ENCODE measurements at regions not wholly inside any gene's neighbourhood (a gene's known extent, or its start where the extent isn't known, plus 50 kb on each side); places are given as distances from the start of the nearest gene placed in this dataset.

DNA sequence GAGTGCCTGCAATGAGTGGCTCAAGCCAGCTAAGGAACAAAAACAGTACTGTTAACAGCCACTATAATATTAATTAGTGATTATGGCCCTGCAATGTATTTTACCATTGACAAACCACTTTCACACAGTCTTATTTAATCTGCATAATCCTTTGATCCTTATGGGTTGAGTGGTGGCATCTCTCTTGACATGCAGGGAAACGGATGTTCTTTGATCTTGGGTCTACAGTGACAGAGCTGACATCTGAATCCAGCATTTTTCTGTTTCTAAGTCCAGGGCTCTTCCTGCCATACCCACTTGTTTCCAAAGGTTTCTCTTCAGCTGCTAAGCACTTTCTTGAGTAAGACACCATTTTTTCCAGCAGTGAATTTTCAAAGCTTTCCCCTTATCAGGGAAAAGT is 277.7 kb upstream of the ROPN1 start:
- DNase-seq (ENCODE audit: insufficient read length, low spot score) = no peak
- FAIRE-seq = no peak

DNA sequence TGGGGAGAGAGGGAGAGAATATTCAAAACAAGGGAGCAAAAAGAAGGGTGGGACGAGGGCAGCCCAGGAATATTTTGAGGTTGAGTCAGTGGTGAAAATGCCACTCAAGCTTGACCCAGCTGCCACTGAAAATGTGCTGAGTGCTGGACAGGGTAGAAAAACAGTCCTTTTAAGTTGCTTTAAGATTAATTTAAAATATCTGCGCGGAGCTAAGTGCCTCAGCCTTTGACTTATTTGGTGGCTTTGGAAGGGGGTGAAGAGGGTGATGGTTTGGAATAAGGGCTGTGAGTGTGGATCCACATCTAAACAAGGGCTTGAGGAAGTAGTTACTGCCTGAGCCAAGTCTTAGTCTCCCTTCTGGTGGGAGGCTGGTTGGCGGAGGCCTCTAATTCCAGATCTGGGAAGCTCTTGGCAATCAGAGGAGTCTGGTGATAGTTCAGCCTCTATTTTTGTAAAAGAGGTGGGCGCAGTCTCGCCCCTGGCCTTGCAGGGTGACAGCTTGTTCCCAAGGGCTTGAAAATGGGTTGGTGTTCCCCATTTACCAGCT is 280.8 kb upstream of the ROPN1 start:
- FAIRE-seq (no peak), DNase-seq (ENCODE audit: insufficient read length, low spot score) (no peak)

DNA sequence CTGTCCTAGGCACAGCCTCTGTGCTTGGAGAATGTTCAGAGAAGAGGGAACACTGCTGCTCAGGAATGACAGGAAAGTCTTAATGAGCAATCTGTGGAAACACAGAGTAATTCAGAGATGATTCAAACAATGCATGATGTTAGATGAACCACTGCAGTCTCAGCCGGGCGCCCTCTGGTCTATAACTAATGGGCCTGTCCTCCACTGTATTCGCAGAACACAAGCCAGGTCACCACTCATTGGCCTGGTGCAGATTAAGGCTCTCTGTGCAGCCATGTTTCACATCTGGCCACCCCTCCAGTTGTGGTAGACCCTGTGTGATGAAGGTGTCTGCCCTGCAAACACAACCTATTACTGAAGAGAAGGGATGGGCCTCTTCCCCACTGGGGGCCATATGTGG is 281.7 kb upstream of the ROPN1 start:
- FAIRE-seq (no peak), DNase-seq (ENCODE audit: insufficient read length, low spot score) (no peak)

DNA sequence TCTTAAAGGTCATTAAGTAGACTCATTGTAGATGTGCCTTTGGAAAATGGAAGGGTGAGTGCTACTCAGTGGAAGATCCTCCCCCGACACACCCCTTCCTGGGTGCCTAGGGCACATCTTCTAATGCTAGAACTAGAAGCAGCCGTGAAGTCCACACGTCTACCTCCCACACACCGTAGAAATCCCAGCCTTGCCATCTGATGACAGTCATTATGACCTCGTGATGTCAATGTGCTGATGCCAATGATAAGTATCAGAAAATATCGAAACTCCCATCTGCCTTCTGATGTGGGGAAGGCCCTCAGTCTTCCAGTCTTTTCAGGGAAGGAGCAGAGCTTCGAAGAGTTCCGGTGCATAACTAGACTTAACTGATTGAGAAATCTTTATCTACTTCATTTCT is 282.1 kb upstream of the ROPN1 start:
- DNase-seq (ENCODE audit: insufficient read length, low spot score) (no peak), FAIRE-seq (no peak)

DNA sequence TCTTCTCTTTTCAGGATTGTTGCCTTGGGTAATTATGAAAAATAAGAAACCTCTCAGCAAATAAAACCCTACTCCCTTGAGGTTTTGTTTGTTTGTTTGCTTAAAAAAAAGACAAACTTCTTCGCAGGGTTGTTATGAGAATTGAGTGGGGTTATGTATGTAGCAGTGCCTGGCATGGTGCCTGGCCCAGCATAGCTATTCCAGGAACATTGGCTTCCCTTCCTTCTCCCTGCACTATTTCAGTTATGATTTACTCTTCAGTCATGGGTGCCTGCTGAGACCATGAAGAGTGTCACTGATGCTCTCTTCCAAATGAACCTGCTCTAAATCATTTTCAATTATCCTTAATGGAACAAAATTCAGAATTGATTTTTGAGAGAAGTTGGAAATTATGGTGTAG is 283.5 kb upstream of the ROPN1 start:
- no peak for DNase-seq (ENCODE audit: insufficient read length, low spot score)
- FAIRE-seq = no peak

DNA sequence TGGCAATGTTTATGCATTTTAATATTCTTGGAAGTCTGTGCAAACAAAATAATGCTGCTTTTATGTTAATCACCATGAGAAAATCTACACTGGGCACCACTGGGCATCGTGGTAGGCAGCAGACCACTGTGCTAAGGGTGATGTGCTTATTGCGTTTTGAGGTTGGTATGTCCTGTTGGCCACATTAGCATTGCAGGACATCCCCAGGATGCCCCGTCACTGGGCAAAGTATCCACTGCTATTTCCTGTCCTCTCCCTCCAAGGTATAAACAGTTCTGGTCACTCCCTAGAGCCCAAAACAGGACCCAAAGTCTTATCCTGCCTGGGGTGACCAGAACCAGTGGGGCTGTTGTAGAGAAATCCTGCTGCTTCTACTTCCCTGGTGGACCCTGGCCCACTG is 284.2 kb upstream of the ROPN1 start:
- no peak for DNase-seq (ENCODE audit: insufficient read length, low spot score)
- no peak for FAIRE-seq

DNA sequence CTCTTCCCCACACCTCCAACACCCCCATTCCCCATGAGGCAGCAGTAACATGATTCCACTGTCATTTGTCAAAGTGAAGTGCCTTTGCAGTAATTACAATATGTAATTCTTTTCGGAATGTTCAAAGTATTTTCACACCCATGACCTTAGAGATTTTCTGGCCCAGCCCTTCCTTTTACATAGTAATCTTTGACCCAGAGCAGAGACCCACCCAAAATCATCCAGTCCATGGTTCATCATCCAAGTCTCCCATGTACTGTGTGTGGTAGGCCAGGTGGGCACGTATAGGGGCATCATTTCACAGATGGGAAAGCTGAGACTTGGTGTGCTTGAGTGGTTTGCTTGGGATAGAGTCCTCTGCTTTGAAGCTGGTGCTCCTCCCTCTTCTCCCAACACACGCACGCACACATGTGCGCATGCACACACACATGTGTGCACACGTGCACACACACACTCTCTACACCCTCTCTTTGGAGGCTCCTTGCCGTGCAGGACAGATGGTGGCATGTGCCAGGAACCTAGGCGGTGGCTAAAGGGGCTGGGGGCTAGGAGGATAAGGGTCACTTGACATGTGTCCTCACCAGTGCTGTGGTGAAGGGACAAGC is 284.7 kb upstream of the ROPN1 start:
- DNase-seq (ENCODE audit: insufficient read length, low spot score) (no peak), FAIRE-seq (no peak)

DNA sequence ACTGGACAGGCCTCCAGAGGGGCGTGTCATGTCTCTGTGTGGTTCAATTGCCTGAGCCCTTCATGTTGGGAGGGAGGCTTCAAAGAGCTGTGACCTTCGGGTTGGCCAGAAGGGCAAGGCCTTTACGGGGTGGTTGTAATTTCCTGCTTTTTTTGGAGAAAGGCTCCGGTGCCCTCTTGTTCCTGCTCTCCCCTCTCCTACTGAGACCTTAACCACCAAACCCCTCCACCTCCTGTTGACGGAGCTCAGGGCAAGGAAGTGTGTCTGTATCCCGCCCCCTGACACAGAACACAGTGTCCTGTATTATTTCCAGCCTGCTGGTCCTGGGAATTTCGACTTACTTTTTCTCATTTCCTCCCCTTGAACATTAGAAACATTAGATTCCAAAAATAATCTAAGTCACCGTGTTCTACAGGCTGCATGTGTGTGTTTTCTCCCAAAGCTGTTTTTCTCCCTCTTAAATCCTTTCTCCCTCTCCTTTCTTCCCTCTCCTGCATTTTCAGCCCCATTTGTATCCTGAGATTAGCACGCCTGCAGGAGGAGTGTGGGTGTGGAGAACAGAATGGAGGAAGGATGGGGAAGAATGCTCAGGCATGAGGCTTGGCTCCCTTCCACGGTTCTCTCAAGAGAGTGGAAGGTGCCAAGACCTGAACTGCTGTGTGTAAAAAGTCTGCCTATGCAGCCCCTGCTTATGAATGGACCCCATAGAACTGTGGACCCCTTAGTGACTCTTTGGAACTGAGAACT is 285.4 kb upstream of the ROPN1 start:
- FAIRE-seq (no peak), DNase-seq (ENCODE audit: insufficient read length, low spot score) (no peak)

DNA sequence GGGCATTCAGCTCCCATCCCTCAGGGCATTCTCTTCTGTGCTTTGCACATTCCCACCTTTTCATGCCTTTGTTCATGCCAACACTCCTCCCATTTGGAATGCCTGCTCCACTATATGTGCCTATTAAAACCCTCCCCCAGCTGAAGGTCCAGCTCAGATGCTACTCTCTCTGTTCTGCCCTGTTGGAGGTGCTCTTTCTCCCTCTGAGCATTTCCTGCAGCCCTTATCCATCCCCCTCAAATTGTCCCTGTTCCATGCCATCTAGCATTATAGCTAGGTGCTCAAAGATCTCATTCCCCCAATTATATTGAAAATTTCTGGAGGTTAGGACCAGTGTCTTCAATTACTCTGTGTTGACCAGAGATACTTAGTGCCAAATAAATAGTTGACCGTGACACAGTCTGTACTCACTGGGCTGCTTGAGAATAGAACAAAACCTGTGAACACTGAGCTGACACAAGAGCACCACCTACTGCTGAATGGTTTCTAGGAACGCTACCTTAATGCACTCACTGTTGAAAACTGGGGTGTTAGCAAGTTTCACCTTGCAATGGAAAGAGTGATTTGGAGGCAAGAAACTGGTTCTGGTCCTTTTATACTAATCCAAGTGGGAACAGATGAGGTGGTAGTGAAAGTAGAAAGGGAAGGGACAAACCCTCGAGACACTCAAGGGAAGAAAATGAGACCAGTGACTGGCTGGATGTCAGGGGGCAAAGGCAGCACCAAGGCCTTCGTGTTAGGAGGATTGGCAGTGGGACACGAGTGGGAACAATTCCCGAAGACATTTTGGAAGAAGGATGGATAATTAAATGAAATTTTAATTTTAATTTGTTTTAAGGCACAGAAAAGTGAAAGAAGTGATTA is 289.8 kb upstream of the ROPN1 start:
- FAIRE-seq (no peak), DNase-seq (ENCODE audit: insufficient read length, low spot score) (no peak)

DNA sequence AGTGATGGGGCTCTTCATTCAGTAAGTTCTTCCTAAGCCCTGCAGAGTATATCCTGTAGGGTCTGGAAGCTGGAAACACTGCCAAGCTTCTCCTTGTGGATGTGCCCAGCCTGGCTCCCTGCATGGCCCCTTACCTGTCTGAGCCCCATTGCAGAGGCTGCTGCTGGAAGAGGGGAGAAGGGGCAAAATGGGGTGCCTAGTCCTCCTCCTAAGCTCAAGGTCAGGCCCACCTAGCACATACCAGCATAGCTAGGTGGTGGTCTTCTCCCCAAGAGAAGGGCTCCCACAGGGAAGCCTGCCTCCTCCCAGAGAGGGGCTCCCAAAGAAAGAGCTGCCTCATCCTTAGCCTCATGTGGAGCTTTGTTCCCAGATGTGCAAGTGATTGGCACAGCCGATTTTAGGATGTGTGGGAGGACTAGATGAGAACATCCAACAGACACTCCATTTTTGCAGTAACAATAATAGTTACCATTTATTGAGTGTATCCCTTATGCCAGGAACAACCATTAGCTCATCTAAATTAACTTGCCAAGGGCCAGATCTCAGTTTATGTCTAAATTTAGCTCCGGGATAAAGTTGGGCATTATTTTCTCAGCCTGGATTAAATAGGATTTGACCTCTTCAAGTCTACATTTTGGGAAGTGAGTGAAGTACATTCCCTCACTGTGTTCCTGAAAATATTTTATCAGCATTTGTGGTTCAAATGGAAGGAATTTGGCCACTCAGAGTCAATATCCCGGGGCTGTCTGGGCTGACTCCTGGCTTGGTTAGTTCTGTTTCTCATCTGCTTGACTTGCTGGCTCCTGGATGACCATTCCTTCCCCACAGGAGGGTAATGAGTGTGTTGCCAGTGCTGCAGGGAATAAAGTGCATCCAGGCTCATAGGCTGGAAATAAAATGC is 291.1 kb upstream of the ROPN1 start:
- FAIRE-seq (no peak), DNase-seq (ENCODE audit: insufficient read length, low spot score) (no peak)

DNA sequence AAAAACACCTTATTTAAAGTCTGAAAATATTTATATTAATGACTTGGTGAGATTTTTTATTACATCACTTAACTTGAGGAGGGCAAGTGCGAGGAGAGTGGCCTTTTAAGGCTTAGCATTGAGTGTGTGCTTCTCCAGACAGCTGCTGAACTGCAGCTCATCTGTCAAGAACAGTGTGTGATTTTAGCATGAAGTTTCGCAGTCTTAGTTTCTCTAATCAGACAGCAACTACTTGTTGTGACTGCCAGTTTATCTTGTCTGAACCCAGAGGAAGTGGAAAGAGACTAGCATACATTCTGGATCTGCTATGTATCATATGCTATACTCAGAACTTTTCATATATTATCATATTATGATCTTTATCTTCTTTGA is 291.7 kb upstream of the ROPN1 start:
- DNase-seq (ENCODE audit: insufficient read length, low spot score) (no peak), FAIRE-seq (no peak)

DNA sequence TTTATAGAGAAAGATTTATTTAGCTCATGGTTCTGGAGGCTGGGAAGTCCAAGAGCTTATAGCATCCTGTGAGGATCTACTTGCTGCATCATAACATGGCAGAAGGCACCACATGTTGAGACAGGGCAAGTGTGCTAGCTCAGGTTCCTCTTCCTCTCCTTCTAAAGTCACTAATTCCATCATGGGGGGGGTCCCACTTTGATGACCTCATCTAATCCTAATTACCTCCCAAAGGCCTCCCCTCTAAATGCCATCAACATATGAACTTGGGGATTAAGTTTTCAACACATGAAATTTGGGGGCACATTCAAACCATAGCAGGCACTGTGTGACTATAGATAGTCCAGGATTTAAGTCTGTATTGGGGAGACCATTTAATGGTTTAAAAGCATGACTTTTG is 297.1 kb upstream of the ROPN1 start:
- DNase-seq (ENCODE audit: insufficient read length, low spot score) = no peak
- no peak for FAIRE-seq

DNA sequence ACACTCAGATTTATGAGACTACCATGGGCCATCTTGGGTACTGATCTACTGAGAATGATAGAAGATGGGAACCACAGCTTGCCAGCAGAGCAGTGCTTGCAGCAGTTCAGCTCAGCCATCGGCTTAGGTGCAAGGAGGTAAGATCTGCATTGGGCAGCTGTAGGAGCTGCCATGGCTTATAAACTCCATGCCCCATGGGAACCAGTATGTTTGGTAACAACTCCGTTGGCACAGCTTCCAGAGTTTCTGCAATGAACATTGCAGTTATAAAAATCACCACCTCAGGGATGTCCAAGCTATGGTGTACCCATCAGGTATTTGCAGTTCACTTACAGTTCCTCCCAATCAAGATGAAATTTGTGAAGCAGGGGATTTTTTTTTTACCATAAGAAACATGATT is 299.1 kb upstream of the ROPN1 start:
- no peak for DNase-seq (ENCODE audit: insufficient read length, low spot score)
- FAIRE-seq = no peak

DNA sequence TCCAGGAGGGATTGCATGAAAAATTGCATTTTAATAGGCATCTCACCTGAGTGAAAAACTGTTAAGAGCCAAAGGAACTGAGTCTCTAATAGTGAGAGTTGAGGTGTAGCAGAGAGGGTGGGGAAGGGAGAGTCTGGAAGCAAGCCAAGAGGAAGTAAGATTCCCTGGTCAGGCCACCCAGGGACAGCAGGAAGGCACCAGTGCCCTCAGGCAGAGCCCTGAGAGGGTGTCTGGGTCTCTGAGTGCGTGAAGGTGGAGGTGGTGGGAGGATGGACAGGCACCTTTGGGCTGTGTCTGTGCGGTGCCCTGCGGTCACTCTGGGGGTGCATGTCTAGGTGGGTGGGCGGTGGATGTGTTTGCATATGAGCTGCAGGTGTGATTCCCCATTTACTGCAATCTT is 300.4 kb upstream of the ROPN1 start:
- FAIRE-seq (no peak), DNase-seq (ENCODE audit: insufficient read length, low spot score) (no peak)

DNA sequence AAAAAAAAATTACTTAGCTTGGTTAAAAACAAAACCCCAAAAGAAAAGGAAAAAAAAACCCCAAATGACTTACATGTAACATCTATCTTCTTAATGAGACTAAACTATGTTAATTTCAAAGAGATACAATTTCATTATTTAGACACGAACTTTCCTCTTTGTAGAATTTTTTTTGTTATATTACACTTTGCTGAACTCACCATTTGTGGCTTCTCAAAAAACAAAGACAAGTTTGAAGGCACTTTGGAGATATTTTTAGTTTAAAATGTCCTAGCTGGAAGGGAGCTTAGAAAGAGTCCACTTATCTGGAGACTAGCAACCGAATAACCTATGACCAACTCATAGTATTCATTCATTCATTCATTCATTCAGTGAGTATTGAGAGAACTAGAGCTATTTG is 301.7 kb upstream of the ROPN1 start:
- DNase-seq (ENCODE audit: insufficient read length, low spot score) = no peak
- no peak for FAIRE-seq

DNA sequence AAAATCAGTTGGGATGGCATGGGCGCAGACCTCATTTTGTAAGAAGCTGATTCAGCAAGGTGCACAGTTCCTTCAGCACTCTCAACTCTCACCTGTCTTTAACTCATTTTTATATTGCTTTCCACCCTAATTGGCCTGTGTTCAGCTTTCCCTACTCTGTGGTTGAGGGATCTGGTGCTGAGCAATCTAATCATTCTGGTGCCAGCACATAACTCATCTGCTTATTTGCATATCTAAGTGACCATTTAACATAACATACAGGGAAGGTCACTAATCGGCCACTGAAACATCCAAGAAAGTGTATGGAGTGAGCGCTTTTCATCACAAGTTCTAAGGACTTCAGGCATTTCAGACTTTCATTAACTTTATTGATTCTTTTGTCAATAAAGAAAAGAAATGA is 303.4 kb upstream of the ROPN1 start:
- DNase-seq (ENCODE audit: insufficient read length, low spot score) (no peak), FAIRE-seq (no peak)

DNA sequence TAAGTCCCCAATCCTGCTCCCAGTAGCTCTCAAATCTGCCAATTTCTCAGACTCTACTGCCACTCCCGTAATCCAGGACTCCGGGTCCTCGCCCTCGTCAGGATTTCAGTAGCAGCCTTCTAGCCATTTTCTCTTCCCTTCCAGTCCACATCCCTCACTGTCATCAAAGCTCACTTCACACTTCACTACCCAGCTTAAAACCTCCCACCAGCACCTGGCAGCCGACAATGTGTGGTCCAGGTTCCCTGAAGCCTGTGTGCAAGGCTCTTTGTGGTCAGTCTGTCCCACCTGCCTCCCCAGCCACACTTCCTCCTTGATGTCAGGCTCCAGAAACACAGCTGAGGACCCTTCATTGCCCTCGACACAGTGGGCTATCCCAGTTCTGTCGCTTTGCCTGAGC is 304.5 kb upstream of the ROPN1 start:
- no peak for FAIRE-seq
- no peak for DNase-seq (ENCODE audit: insufficient read length, low spot score)

DNA sequence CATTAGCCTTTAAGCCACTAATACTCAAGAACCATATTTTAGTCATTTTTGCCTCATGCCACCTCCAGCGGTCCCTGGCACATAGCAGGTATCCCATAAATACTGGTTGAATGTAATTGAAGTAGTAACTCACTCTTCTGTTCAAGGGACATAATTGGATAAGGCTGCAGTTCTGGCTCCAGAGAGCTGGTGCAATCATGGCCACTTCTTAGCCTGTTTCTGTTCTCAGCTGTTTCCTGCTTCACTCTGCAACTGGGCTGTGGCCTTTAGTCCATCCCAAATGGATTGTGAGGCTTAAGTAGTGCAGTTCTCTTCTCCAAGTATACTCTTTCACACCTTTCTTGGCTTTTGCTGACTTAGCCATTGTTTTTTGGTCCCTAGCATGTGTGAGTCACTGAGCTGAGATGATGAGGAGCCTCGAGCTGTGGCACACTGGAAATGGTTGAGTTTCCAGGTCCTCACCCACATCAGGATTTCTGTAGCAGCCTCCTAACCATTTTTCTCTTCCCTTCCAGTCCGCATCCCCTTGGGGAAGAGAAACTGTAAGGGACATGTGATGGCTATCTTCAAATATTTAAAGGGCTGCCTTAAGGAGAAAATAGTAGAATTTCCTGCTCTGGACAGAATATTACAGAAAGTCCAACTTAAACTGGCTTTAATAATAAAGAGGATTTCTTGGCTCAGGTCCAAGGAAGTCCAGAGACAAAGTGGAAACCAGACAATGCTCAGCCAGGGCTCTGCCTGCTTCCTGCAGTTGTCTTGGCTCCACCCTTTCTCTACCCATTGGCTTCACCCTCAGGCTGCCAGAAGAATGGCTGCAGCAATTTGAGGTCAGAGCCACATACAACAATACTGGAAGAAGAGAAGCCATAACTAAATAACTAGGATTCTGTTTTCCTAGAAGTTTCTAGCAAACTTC is 305.4 kb upstream of the ROPN1 start:
- DNase-seq (ENCODE audit: insufficient read length, low spot score) (no peak), FAIRE-seq (no peak)

DNA sequence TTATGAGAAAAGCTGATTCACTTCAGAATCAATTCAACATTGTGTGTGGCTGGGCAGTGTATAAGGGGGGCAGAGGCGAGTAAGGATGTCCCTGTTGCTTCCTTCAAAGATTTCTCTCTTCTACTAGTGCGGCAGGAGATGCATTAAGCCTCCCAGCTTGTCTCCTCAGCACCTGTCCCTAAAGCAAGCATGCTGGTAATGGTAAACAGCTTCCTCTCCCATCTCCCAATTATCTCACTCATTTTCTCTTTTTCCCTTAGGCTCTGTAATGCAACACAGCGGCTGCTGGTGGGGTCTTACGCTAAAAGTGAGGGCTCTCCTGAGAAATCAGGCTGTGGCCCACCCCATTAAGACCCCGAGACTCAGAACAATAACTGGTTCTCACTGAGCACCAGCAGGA is 306.4 kb upstream of the ROPN1 start:
- DNase-seq (ENCODE audit: insufficient read length, low spot score) (no peak), FAIRE-seq (no peak)

DNA sequence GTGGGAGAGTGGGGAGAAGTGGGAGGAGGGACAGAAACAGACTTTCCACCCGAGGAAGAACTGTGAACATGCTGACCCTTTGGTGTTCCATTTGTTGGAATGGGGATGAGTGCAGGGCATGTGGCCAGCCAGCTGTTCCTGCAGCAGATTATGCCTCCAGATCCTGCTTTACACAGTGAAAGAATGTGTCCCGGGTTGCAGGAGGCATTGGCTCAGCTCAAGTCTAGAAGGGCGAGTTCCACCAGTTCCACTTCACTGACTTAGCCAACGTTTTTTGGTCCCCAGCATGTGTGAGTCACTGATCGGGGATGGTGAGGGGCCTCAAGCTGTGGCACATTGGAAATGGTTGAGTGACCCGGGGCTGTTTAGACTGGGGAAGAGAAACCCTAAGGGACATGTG is 307.0 kb upstream of the ROPN1 start:
- no peak for DNase-seq (ENCODE audit: insufficient read length, low spot score)
- FAIRE-seq = no peak

Measured in GM19239 (cell line).